Fibroblast of lung (primary cell): ENCODE measurements at regions not wholly inside any gene's neighbourhood (a gene's known extent, or its start where the extent isn't known, plus 50 kb on each side); places are given as distances from the start of the nearest gene placed in this dataset.
A peak's percentile ranks its signal among the peaks of the same experiment; 100 is the strongest.

ENCODE experiments used
- DNase-seq, 2 donors: peaks; one replicate each; pipeline versions ENCODE4 v3.0.0 to v3.0.0-alpha.2; 2010; ENCODE audit warnings: low read depth in 2 of 2
- H2AFZ ChIP-seq: 2 replicates; pipeline ENCODE4 v1.5.1; 2012; ENCODE audit warnings: low read length, control low read depth, inconsistent platforms
- H3K27ac ChIP-seq: 2 replicates; pipeline ENCODE4 v1.5.1; 2011; ENCODE audit warnings: low read length, control low read depth; ENCODE audit not compliant: insufficient read depth
- H3K27me3 ChIP-seq: 2 replicates; pipeline ENCODE4 v1.5.1; 2011; ENCODE audit warnings: mild to moderate bottlenecking, low read length; ENCODE audit not compliant: control insufficient read depth, insufficient read depth
- H3K36me3 ChIP-seq: 2 replicates; pipeline ENCODE4 v1.5.1; 2011; ENCODE audit warnings: low read length; ENCODE audit not compliant: control insufficient read depth, insufficient read depth
- H3K4me1 ChIP-seq: 2 replicates; pipeline ENCODE4 v1.5.1; 2011; ENCODE audit warnings: low read length; ENCODE audit not compliant: control insufficient read depth, insufficient read depth; ENCODE audit errors: extremely low read depth
- H3K4me2 ChIP-seq: 2 replicates; pipeline ENCODE4 v1.5.1; 2011; ENCODE audit warnings: low read length, control low read depth; ENCODE audit not compliant: insufficient read depth; ENCODE audit errors: extremely low read depth
- H3K4me3 ChIP-seq, 4 experiments: fragments of 200-600 bp in 1 of 4; sonication (generic) in 1 of 4; replicated peaks in 1 of 4; 2 replicates each; pipeline ENCODE4 v1.5.1; 2011 to 2016; ENCODE audit warnings: low read length in 4 of 4, low read depth in 3 of 4, mild to moderate bottlenecking in 3 of 4, control low read depth in 2 of 4, inconsistent platforms in 1 of 4, mixed read lengths in 1 of 4; ENCODE audit not compliant: insufficient read depth in 1 of 4; ENCODE audit errors: control extremely low read depth in 1 of 4
- H3K79me2 ChIP-seq: 2 replicates; pipeline ENCODE4 v1.5.1; 2012; ENCODE audit warnings: mild to moderate bottlenecking, low read length, inconsistent platforms; ENCODE audit not compliant: control insufficient read depth, insufficient read depth
- H3K9ac ChIP-seq: 2 replicates; pipeline ENCODE4 v1.5.1; 2011; ENCODE audit warnings: mild to moderate bottlenecking, low read length, control low read depth; ENCODE audit not compliant: insufficient read depth
- H3K9me3 ChIP-seq: 2 replicates; pipeline ENCODE4 v1.5.1; 2012; ENCODE audit warnings: low read depth, low read length; ENCODE audit not compliant: control insufficient read depth, insufficient read depth
- H4K20me1 ChIP-seq: 2 replicates; pipeline ENCODE4 v1.5.1; 2011; ENCODE audit warnings: low read length; ENCODE audit not compliant: control insufficient read depth, insufficient read depth; ENCODE audit errors: extremely low read depth
- EZH2 ChIP-seq: IDR thresholded peaks from 2 replicates; pipeline ENCODE4 v1.5.1; 2012; ENCODE audit warnings: low read length, control low read depth, mild to moderate bottlenecking; ENCODE audit errors: missing control alignments
- TF ChIP-seq, protein P1 (sequence below), 2 donors: IDR thresholded peaks in 1 of 2; conservative IDR thresholded peaks in 1 of 2; 1 replicate in 1 of 2; 2 replicates in 1 of 2; pipeline ENCODE4 v1.5.1; 2011 to 2012; ENCODE audit warnings: low read length in 2 of 2, control low read depth in 1 of 2, inconsistent platforms in 1 of 2, low read depth in 1 of 2, mild to moderate bottlenecking in 1 of 2

DNA sequence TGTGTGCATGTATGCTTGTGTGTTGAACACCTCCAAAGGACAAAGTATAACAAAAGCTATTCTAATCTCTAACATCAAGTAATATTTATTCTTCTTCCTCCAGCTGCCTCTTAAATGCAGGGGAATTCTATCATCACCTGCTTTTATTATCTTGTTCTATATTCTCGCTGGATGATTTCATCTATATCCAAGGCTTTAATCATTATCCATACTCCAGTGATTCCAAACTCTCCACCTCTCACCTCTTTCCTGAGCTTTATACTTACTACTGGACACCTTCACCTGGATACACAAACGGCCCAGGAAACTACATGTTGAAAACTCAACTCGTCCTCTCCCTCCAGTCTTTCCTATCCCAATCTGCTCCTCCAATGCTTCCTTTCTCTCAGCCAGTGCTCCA is 418.6 kb downstream of the KLF5 start:
- Histone ChIP-seq H2AFZ (no peak overlapping the region), H3K4me3 (no peak overlapping the region), H3K9ac (no peak overlapping the region), H3K36me3 (no peaks in the 10 kb centered on the region), H3K79me2 (no peaks in the 10 kb centered on the region), H3K27me3 (no peaks in the 10 kb centered on the region), H3K9me3 (no peaks in the 10 kb centered on the region), H4K20me1 (no peaks in the 10 kb centered on the region), H3K27ac (no peak overlapping the region), H3K4me2 (no peak overlapping the region), H3K4me1 (no peaks in the 10 kb centered on the region)
- TF ChIP-seq EZH2: no peak
- TF ChIP-seq, protein P1, sequence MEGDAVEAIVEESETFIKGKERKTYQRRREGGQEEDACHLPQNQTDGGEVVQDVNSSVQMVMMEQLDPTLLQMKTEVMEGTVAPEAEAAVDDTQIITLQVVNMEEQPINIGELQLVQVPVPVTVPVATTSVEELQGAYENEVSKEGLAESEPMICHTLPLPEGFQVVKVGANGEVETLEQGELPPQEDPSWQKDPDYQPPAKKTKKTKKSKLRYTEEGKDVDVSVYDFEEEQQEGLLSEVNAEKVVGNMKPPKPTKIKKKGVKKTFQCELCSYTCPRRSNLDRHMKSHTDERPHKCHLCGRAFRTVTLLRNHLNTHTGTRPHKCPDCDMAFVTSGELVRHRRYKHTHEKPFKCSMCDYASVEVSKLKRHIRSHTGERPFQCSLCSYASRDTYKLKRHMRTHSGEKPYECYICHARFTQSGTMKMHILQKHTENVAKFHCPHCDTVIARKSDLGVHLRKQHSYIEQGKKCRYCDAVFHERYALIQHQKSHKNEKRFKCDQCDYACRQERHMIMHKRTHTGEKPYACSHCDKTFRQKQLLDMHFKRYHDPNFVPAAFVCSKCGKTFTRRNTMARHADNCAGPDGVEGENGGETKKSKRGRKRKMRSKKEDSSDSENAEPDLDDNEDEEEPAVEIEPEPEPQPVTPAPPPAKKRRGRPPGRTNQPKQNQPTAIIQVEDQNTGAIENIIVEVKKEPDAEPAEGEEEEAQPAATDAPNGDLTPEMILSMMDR (conservative IDR thresholded peaks at IDR 0.05 in 1 of 2, IDR thresholded peaks at IDR 0.05 in 1 of 2; ENCODE audit: low read depth in 1 of 2, low read length in 2 of 2): no peak
- DNase-seq: no peak

GRCh38 chr13:73473016-73473415 is 414.2 kb downstream of the KLF5 start:
- no peaks in the 10 kb centered on the region for H3K36me3 ChIP-seq
- no peaks in the 10 kb centered on the region for H4K20me1 ChIP-seq
- H3K27ac ChIP-seq: no peak overlapping the region
- no peak overlapping the region for H2AFZ ChIP-seq
- H3K4me3 ChIP-seq: no peak overlapping the region
- TF ChIP-seq, protein P1 (conservative IDR thresholded peaks at IDR 0.05 in 1 of 2, IDR thresholded peaks at IDR 0.05 in 1 of 2; ENCODE audit: low read depth in 1 of 2, low read length in 2 of 2): no peak
- TF ChIP-seq EZH2: no peak
- H3K79me2 ChIP-seq: no peaks in the 10 kb centered on the region
- H3K9me3 ChIP-seq: no peaks in the 10 kb centered on the region
- no peak overlapping the region for H3K9ac ChIP-seq
- H3K4me2 ChIP-seq: no peak overlapping the region
- no peak for DNase-seq
- no peaks in the 10 kb centered on the region for H3K4me1 ChIP-seq
- H3K27me3 ChIP-seq: no peaks in the 10 kb centered on the region

DNA sequence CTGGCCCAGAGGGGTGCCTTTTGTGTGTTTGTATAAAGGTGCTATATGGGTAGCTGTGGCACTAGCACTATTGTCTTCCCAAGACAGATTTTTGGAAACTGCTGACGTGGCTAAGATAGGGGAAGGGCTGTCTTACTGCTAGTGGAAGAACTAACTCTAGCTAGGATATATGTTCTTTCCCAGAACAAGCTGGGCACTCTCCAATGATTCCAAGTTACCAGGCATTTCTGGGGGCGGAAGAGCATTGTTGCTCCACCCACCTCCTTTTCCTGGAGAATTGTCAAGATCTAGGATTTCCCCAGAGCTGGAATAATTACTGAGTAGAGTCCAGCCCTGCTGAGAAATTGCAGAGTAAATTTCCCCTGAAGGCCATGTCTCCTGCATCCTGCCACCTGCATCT is 408.3 kb downstream of the KLF5 start:
- H3K4me2 ChIP-seq: no peak overlapping the region
- H4K20me1 ChIP-seq: no peaks in the 10 kb centered on the region
- no peaks in the 10 kb centered on the region for H3K27me3 ChIP-seq
- no peaks in the 10 kb centered on the region for H3K36me3 ChIP-seq
- no peak for TF ChIP-seq EZH2
- TF ChIP-seq, protein P1 (conservative IDR thresholded peaks at IDR 0.05 in 1 of 2, IDR thresholded peaks at IDR 0.05 in 1 of 2; ENCODE audit: low read depth in 1 of 2, low read length in 2 of 2): no peak
- no peak overlapping the region for H3K4me3 ChIP-seq
- no peaks in the 10 kb centered on the region for H3K4me1 ChIP-seq
- no peak overlapping the region for H2AFZ ChIP-seq
- H3K9ac ChIP-seq: no peak overlapping the region
- H3K79me2 ChIP-seq: no peaks in the 10 kb centered on the region
- peak in 1 of 2 donors; percentile 67 for DNase-seq
- H3K9me3 ChIP-seq: no peaks in the 10 kb centered on the region
- no peak overlapping the region for H3K27ac ChIP-seq
